Chondrocyte (in vitro differentiated cells): ENCODE measurements at regions not wholly inside any gene's neighbourhood (a gene's known extent, or its start where the extent isn't known, plus 50 kb on each side); places are given as distances from the start of the nearest gene placed in this dataset.

ENCODE experiments used
- DNase-seq: peaks from one replicate; pipeline ENCODE4 v3.0.0; 2021; ENCODE audit warnings: mixed read lengths, low spot score
- H3K27ac Mint-ChIP-seq: one replicate; pipeline ENCODE4 v1.8.0; 2021; ENCODE audit warnings: mild to moderate bottlenecking, moderate library complexity, mixed read lengths; ENCODE audit not compliant: unreplicated experiment
- H3K27me3 Mint-ChIP-seq: 2 replicates; pipeline ENCODE4 v1.8.0; 2021; ENCODE audit warnings: low read depth, mixed read lengths
- H3K36me3 Mint-ChIP-seq: 2 replicates; pipeline ENCODE4 v1.8.0; 2021; ENCODE audit warnings: low read depth, mixed read lengths
- H3K4me1 Mint-ChIP-seq: 2 replicates; pipeline ENCODE4 v1.8.0; 2021; ENCODE audit warnings: low read depth, mild to moderate bottlenecking, mixed read lengths
- H3K4me3 Mint-ChIP-seq: one replicate; pipeline ENCODE4 v1.8.0; 2021; ENCODE audit warnings: mild to moderate bottlenecking, moderate library complexity, mixed read lengths; ENCODE audit not compliant: unreplicated experiment
- H3K9me3 Mint-ChIP-seq: 2 replicates; pipeline ENCODE4 v1.8.0; 2021; ENCODE audit warnings: low read depth, mixed read lengths
- CTCF ChIP-seq: fragments of 200-600 bp; sonication (generic); IDR thresholded peaks from 2 replicates; pipeline ENCODE4 v1.5.0; 2021; ENCODE audit warnings: antibody characterized with exemption, mild to moderate bottlenecking, moderate library complexity

GRCh38 chr12:125221602-125222001, 156.4 kb downstream of the AACS start:
- Mint-ChIP-seq H3K27me3 (peaks cover 5% of the 10 kb centered on the region), H3K4me3 (no peak overlapping the region)

GRCh38 chr12:125222876-125223275, 157.6 kb downstream of the AACS start:
- Mint-ChIP-seq H3K4me3 (no peak overlapping the region), H3K27ac (no peak overlapping the region), H3K9me3 (peaks cover 3% of the 10 kb centered on the region), H3K36me3 (no peaks in the 10 kb centered on the region), H3K27me3 (peaks cover 3% of the 10 kb centered on the region), H3K4me1 (no peaks in the 10 kb centered on the region)
- no peak for DNase-seq
- TF ChIP-seq CTCF = no peak

More at GRCh38 chr12:125221602-125222001, 156.4 kb downstream of the AACS start:
- no peak for DNase-seq
- Mint-ChIP-seq H3K27ac (no peak overlapping the region), H3K4me1 (no peaks in the 10 kb centered on the region), H3K36me3 (no peaks in the 10 kb centered on the region), H3K9me3 (peaks cover 3% of the 10 kb centered on the region)
- TF ChIP-seq CTCF = no peak

DNA sequence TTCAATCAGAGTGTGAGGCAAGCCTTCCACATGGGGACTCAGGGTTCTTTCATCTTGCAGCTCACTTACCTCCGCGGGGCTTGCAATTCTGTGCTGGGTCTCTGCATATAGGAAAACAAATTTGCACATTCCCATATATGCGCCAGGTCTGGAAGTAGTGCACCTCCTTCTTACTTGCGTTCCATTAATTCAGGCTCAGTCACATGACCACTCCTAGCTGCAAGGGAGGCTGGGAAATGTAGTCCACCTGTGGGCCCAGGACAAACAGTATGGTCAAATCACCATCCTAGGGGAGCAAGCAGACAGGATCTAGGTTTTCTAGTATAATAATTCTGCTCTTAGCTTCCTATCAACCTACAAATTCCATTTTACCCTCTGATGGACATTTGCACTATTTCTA, 160.4 kb downstream of the AACS start:
- Mint-ChIP-seq H3K4me3 (no peak overlapping the region), H3K36me3 (no peaks in the 10 kb centered on the region), H3K4me1 (no peaks in the 10 kb centered on the region), H3K27ac (no peak overlapping the region), H3K9me3 (peaks cover 3% of the 10 kb centered on the region), H3K27me3 (no peaks in the 10 kb centered on the region)
- DNase-seq = no peak
- TF ChIP-seq CTCF = no peak

DNA sequence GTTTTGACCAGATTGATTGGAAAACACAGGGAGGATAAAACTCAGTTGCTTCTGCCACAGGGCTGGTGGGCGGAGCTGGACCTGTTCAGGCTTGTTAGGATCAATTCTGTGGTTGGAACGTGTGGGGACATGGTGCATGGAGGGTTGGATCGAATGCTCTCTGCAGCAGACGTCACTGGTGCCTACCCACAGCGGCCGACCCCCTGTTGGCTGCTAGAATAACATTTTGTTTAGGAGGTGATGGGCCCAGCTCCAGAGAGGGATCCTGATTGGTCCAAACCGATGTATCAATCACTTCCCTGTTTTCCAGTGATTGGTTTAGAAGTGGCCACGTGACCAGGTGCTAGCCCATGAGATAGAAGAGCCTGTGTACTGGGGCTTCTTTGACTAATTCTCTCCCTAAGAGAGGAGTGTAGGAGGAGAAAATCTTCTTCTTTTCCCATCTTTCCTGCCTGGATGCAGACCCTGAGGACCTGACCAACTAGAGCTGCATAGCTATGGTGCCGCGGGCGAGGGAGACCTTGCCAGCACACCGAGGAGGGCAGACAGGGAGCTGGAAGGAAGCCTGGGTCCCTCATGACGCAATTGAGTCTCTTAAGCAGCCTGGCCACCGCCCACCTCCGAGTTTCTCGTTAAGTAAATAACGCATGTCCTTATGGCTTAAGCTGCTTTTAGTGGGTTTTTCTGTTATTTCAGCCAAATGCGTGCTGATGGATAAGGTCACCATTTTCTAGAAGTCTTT, 163.5 kb downstream of the AACS start:
- H3K36me3 Mint-ChIP-seq = no peaks in the 10 kb centered on the region
- DNase-seq = no peak
- no peaks in the 10 kb centered on the region for H3K4me1 Mint-ChIP-seq
- no peak overlapping the region for H3K27ac Mint-ChIP-seq
- H3K9me3 Mint-ChIP-seq = peaks cover 6% of the 10 kb centered on the region
- no peak for TF ChIP-seq CTCF
- H3K27me3 Mint-ChIP-seq = no peaks in the 10 kb centered on the region
- no peak overlapping the region for H3K4me3 Mint-ChIP-seq

- no peak overlapping the region for H3K27ac Mint-ChIP-seq
- no peak for TF ChIP-seq CTCF
- H3K9me3 Mint-ChIP-seq = peaks cover 2% of the 10 kb centered on the region
- no peak overlapping the region for H3K4me3 Mint-ChIP-seq
- H3K36me3 Mint-ChIP-seq = no peaks in the 10 kb centered on the region
- no peak for DNase-seq
- H3K4me1 Mint-ChIP-seq = no peaks in the 10 kb centered on the region
- no peaks in the 10 kb centered on the region for H3K27me3 Mint-ChIP-seq
These were observed 164.8 kb downstream of the AACS start for GRCh38 chr12:125229878-125230530.
